ENCODE measurements at regions not wholly inside any gene's neighbourhood (a gene's known extent, or its start where the extent isn't known, plus 50 kb on each side); places are given as distances from the start of the nearest gene placed in this dataset.

DNA sequence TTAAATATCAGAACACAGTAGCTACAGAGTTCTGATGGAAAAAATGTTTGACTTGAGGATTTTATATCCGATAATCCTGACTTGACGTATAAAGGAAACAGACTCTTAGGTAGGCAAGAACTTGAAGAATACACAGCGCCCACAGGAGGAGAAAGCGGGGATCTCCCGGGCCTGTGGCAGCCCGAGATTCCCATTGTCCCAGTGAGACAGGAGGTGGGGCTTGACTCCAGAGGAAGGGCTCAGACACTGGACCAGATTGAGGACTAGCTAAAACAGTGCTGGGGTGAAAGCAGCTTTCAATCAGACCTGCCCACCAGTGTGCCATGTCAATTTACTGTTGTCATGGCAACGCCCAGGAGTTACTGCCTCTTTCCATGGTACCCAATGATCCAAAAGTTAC is 51.1 kb upstream of the C14orf180 start:
- DNase-seq (peak in 1 of 3 donors; percentile 1), ATAC-seq (no peak)
- intact Hi-C loops (cut with DNase I, micrococcal nuclease), result no loop called here
- Histone ChIP-seq H3K36me3 (ENCODE audit: low read depth) (no peaks in the 10 kb centered on the region), H3K4me1 (ENCODE audit: low read depth) (no peaks in the 10 kb centered on the region), H3K4me3 (no peak overlapping the region), H3K9me3 (peaks cover 5% of the 10 kb centered on the region)
- TF ChIP-seq, protein P1, sequence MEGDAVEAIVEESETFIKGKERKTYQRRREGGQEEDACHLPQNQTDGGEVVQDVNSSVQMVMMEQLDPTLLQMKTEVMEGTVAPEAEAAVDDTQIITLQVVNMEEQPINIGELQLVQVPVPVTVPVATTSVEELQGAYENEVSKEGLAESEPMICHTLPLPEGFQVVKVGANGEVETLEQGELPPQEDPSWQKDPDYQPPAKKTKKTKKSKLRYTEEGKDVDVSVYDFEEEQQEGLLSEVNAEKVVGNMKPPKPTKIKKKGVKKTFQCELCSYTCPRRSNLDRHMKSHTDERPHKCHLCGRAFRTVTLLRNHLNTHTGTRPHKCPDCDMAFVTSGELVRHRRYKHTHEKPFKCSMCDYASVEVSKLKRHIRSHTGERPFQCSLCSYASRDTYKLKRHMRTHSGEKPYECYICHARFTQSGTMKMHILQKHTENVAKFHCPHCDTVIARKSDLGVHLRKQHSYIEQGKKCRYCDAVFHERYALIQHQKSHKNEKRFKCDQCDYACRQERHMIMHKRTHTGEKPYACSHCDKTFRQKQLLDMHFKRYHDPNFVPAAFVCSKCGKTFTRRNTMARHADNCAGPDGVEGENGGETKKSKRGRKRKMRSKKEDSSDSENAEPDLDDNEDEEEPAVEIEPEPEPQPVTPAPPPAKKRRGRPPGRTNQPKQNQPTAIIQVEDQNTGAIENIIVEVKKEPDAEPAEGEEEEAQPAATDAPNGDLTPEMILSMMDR (IDR thresholded peaks at IDR 0.05), result no peak

All from mucosa of descending colon (tissue), 3 donors.